NCI-H510A treated with DMSO at 0.1 percent for 48 hours (cell line): ENCODE measurements at regions not wholly inside any gene's neighbourhood (a gene's known extent, or its start where the extent isn't known, plus 50 kb on each side); places are given as distances from the start of the nearest gene placed in this dataset.
"Not testable (repeated sequence)": the region's sequence is repeated elsewhere in the genome, so short reads cannot be mapped to it uniquely, and the experiment has no call there.

Source experiments
- DNase-seq: peaks from one replicate; lab custom pipeline; 2025; lab: John Stamatoyannopoulos, UW

- DNase-seq = no peak
Observed at GRCh38 chr19:31445406-31445805, 96.2 kb upstream of the TSHZ3 start.

GRCh38 chr19:31448221-31448657 is 99.0 kb upstream of the TSHZ3 start:
- DNase-seq = no peak

- no peak for DNase-seq
Observed at GRCh38 chr19:31449379-31449778, 100.1 kb upstream of the TSHZ3 start.

GRCh38 chr19:31450696-31451095 is 101.5 kb upstream of the TSHZ3 start:
- DNase-seq = no peak

GRCh38 chr19:31451686-31452330 is 102.6 kb upstream of the TSHZ3 start:
- no peak for DNase-seq

- DNase-seq = no peak
Observed at GRCh38 chr19:31459430-31459829, 110.2 kb upstream of the TSHZ3 start.

- DNase-seq = no peak
Observed at GRCh38 chr19:31461814-31462539, 112.7 kb upstream of the TSHZ3 start.

GRCh38 chr19:31470229-31470939 is 121.1 kb upstream of the TSHZ3 start:
- DNase-seq = no peak

- DNase-seq = no peak
Observed at GRCh38 chr19:31470952-31471351, 121.7 kb upstream of the TSHZ3 start.

- no peak for DNase-seq
Observed at GRCh38 chr19:31478241-31478640, 129.0 kb upstream of the TSHZ3 start.

- no peak for DNase-seq
Observed at GRCh38 chr19:31483226-31483857, 134.1 kb upstream of the TSHZ3 start.

GRCh38 chr19:31484858-31485410 is 135.7 kb upstream of the TSHZ3 start:
- not testable (repeated sequence) for DNase-seq

- DNase-seq = no peak
Observed at GRCh38 chr19:31485472-31485871, 136.2 kb upstream of the TSHZ3 start.

- DNase-seq = no peak
Observed at GRCh38 chr19:31491242-31491641, 142.0 kb upstream of the TSHZ3 start.

- no peak for DNase-seq
Observed at GRCh38 chr19:31492050-31492449, 142.8 kb upstream of the TSHZ3 start.

GRCh38 chr19:31496076-31496475 is 146.8 kb upstream of the TSHZ3 start:
- DNase-seq = no peak

GRCh38 chr19:31497709-31498108 is 148.5 kb upstream of the TSHZ3 start:
- no peak for DNase-seq

- no peak for DNase-seq
Observed at GRCh38 chr19:31498781-31499180, 149.5 kb upstream of the TSHZ3 start.

GRCh38 chr19:31499281-31500196 is 150.3 kb upstream of the TSHZ3 start:
- no peak for DNase-seq

- DNase-seq = no peak
Observed at GRCh38 chr19:31500197-31500830, 151.1 kb upstream of the TSHZ3 start.

- no peak for DNase-seq
Observed at GRCh38 chr19:31500946-31501345, 151.7 kb upstream of the TSHZ3 start.
